Astrocyte (in vitro differentiated cells and primary cell): ENCODE measurements at regions not wholly inside any gene's neighbourhood (a gene's known extent, or its start where the extent isn't known, plus 50 kb on each side); places are given as distances from the start of the nearest gene placed in this dataset.

Source experiments
- DNase-seq: peaks from one replicate; pipeline ENCODE4 v3.0.0-alpha.2; 2010; ENCODE audit warnings: low read depth
- FAIRE-seq: peaks from 2 replicates; lab custom pipeline; 2011; peaks lifted over from hg19 to GRCh38; lab: Jason Lieb, UNC
- H2AFZ ChIP-seq: 2 replicates; pipeline ENCODE4 v1.6.0; 2012; ENCODE audit warnings: low read depth, low read length, inconsistent platforms
- H3K27ac ChIP-seq: 2 replicates; pipeline ENCODE4 v1.5.1; 2011; ENCODE audit warnings: low read depth, low read length, inconsistent platforms
- H3K27me3 ChIP-seq: 2 replicates; pipeline ENCODE4 v1.6.0; 2011; ENCODE audit warnings: low read length, inconsistent platforms; ENCODE audit not compliant: insufficient read depth
- H3K36me3 ChIP-seq: 2 replicates; pipeline ENCODE4 v1.5.1; 2011; ENCODE audit warnings: low read length, inconsistent platforms; ENCODE audit not compliant: insufficient read depth
- H3K4me1 ChIP-seq: 2 replicates; pipeline ENCODE4 v1.5.1; 2011; ENCODE audit warnings: low read length, inconsistent platforms; ENCODE audit not compliant: insufficient read depth
- H3K4me2 ChIP-seq: 2 replicates; pipeline ENCODE4 v1.6.0; 2012; ENCODE audit warnings: low read length, inconsistent platforms
- H3K4me3 ChIP-seq: 2 replicates; pipeline ENCODE4 v1.5.1; 2011; ENCODE audit warnings: low read depth, mild to moderate bottlenecking, low read length, inconsistent platforms; ENCODE audit not compliant: insufficient read depth
- H3K79me2 ChIP-seq: 2 replicates; pipeline ENCODE4 v1.6.0; 2012; ENCODE audit warnings: mild to moderate bottlenecking, low read length, inconsistent platforms; ENCODE audit not compliant: insufficient read depth
- H3K9ac ChIP-seq: 2 replicates; pipeline ENCODE4 v1.6.0; 2012; ENCODE audit warnings: mild to moderate bottlenecking, low read length, inconsistent platforms
- H3K9me3 ChIP-seq: 2 replicates; pipeline ENCODE4 v1.5.1; 2012; ENCODE audit warnings: low read depth, mild to moderate bottlenecking, low read length, inconsistent platforms; ENCODE audit not compliant: insufficient read depth
- H4K20me1 ChIP-seq: 2 replicates; pipeline ENCODE4 v1.6.0; 2012; ENCODE audit warnings: low read length, inconsistent platforms; ENCODE audit not compliant: insufficient read depth
- H3K27ac Mint-ChIP-seq: one replicate; pipeline ENCODE4 v1.8.0; 2021; ENCODE audit warnings: mild to moderate bottlenecking, mixed read lengths; ENCODE audit not compliant: unreplicated experiment
- H3K27me3 Mint-ChIP-seq: one replicate; pipeline ENCODE4 v1.8.0; 2021; ENCODE audit warnings: low read depth, mixed read lengths; ENCODE audit not compliant: unreplicated experiment
- H3K36me3 Mint-ChIP-seq: one replicate; pipeline ENCODE4 v1.8.0; 2021; ENCODE audit warnings: low read depth, mixed read lengths; ENCODE audit not compliant: unreplicated experiment
- H3K4me1 Mint-ChIP-seq: one replicate; pipeline ENCODE4 v1.8.0; 2021; ENCODE audit warnings: low read depth, mixed read lengths; ENCODE audit not compliant: unreplicated experiment
- H3K4me3 Mint-ChIP-seq: one replicate; pipeline ENCODE4 v1.8.0; 2021; ENCODE audit warnings: mild to moderate bottlenecking, moderate library complexity, mixed read lengths; ENCODE audit not compliant: unreplicated experiment
- H3K9me3 Mint-ChIP-seq: one replicate; pipeline ENCODE4 v1.8.0; 2021; ENCODE audit warnings: mild to moderate bottlenecking, mixed read lengths; ENCODE audit not compliant: unreplicated experiment
- CTCF ChIP-seq: IDR thresholded peaks from 2 replicates; pipeline ENCODE4 v1.5.1; 2011; ENCODE audit warnings: low read depth, mild to moderate bottlenecking, inconsistent platforms, low read length, moderate library complexity; ENCODE audit not compliant: insufficient read depth
- EZH2 ChIP-seq: IDR thresholded peaks from 2 replicates; pipeline ENCODE4 v1.6.1; 2012; ENCODE audit warnings: mild to moderate bottlenecking, low read length, inconsistent platforms; ENCODE audit not compliant: insufficient read depth

- Histone ChIP-seq H3K4me1 (peaks cover 5% of the 10 kb centered on the region), H3K36me3 (no peaks in the 10 kb centered on the region), H4K20me1 (no peaks in the 10 kb centered on the region), H3K9me3 (no peaks in the 10 kb centered on the region), H2AFZ (no peak overlapping the region), H3K27me3 (peaks cover 36% of the 10 kb centered on the region), H3K4me2 (no peak overlapping the region), H3K4me3 (no peak overlapping the region), H3K79me2 (no peaks in the 10 kb centered on the region), H3K9ac (no peak overlapping the region), H3K27ac (no peak overlapping the region)
- FAIRE-seq (no peak), DNase-seq (no peak)
- H3K27ac Mint-ChIP-seq = no peak overlapping the region
- H3K4me1 Mint-ChIP-seq = no peaks in the 10 kb centered on the region
- H3K36me3 Mint-ChIP-seq = no peaks in the 10 kb centered on the region
- TF ChIP-seq EZH2 = no peak
- no peak for TF ChIP-seq CTCF
- no peak overlapping the region for H3K4me3 Mint-ChIP-seq
- H3K9me3 Mint-ChIP-seq = peaks cover 6% of the 10 kb centered on the region
- H3K27me3 Mint-ChIP-seq = peaks cover 33% of the 10 kb centered on the region
Observed at GRCh38 chr1:38787041-38787440, 72.5 kb downstream of the RRAGC start.

DNA sequence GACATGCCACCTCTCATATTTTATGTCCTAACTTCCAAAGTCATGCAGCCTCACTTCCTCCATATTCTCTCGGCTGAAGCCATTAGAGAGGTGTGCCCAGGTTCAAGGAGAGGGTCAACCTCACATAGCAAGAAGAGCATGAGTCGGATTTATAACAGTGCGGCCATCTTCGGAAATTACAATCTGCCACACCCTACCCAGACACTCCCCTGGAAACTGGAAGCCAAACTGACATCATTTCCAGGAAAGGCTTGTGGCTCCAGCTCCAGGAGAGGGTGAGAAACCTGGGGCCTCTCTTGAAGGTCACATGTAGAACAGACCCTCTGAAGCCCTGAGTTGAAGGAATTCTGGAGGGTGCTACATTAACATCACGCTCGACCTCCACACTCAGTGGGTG lies 73.5 kb downstream of the RRAGC start:
- DNase-seq = no peak
- Histone ChIP-seq H3K4me1 (peaks cover 5% of the 10 kb centered on the region), H3K36me3 (no peaks in the 10 kb centered on the region), H3K4me3 (no peak overlapping the region), H3K4me2 (no peak overlapping the region), H4K20me1 (no peaks in the 10 kb centered on the region), H3K9ac (no peak overlapping the region), H3K27ac (no peak overlapping the region), H3K27me3 (peaks cover 33% of the 10 kb centered on the region), H2AFZ (no peak overlapping the region), H3K79me2 (no peaks in the 10 kb centered on the region), H3K9me3 (no peaks in the 10 kb centered on the region)
- H3K4me1 Mint-ChIP-seq = no peaks in the 10 kb centered on the region
- no peak overlapping the region for H3K27ac Mint-ChIP-seq
- TF ChIP-seq CTCF (no peak), EZH2 (no peak)
- peaks cover 3% of the 10 kb centered on the region for H3K9me3 Mint-ChIP-seq
- no peak for FAIRE-seq
- H3K36me3 Mint-ChIP-seq = no peaks in the 10 kb centered on the region
- no peak overlapping the region for H3K4me3 Mint-ChIP-seq
- H3K27me3 Mint-ChIP-seq = peaks cover 30% of the 10 kb centered on the region

DNA sequence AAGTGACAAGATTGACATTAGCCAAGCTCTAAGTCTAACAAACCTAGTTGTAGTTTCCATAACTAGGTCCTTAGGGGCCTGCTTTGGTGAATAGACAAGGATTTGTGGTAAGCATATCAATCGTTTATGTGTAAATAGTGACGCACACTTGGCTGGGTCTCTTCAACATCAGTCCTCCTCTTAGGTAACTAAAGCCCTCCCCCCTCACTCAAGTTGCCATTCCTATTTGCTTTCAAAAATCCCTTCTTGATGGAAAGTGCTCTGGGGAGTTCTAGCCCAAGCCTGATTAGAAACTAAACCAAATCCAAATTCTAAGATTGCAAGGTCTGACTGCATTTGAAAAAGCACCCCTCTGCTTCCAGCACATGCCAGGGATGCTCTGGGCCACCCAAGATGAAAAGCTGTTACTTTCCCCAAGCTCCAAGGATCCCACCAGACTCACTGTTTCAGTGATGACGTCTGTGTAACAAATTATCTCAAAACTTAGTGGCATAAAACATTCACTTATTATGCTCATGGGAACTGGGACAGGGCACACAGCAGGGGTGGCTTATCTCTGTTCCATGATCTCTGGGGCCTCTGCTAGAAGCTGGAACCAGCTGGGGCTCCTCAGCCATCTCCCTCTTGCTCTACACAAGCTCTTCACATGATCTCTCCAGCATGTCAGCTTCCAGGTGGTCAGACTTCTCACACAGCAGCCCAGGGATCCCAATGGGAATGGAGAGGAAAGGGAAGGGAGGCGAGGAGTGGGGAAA lies 74.1 kb downstream of the RRAGC start:
- FAIRE-seq = no peak
- DNase-seq = no peak
- H3K4me1 Mint-ChIP-seq = no peaks in the 10 kb centered on the region

More for the DNA sequence above, 74.1 kb downstream of the RRAGC start:
- Histone ChIP-seq H3K27me3 (peaks cover 32% of the 10 kb centered on the region), H3K4me2 (no peak overlapping the region), H3K9ac (no peak overlapping the region), H2AFZ (no peak overlapping the region), H3K4me1 (peaks cover 5% of the 10 kb centered on the region), H3K4me3 (no peak overlapping the region), H3K27ac (no peak overlapping the region), H4K20me1 (no peaks in the 10 kb centered on the region), H3K36me3 (no peaks in the 10 kb centered on the region), H3K9me3 (no peaks in the 10 kb centered on the region), H3K79me2 (no peaks in the 10 kb centered on the region)
- Mint-ChIP-seq H3K4me3 (no peak overlapping the region), H3K27me3 (peaks cover 26% of the 10 kb centered on the region), H3K9me3 (peaks cover 3% of the 10 kb centered on the region), H3K27ac (no peak overlapping the region), H3K36me3 (no peaks in the 10 kb centered on the region)
- TF ChIP-seq EZH2 (no peak), CTCF (no peak)
